Right atrium auricular region (tissue), 2 donors: ENCODE measurements at regions not wholly inside any gene's neighbourhood (a gene's known extent, or its start where the extent isn't known, plus 50 kb on each side); places are given as distances from the start of the nearest gene placed in this dataset.

Experiments used
- DNase-seq: peaks from one replicate; pipeline ENCODE4 v3.0.0-alpha.2; 2019; ENCODE audit warnings: low spot score
- H3K27ac ChIP-seq, 2 donors: fragments of 200-600 bp; sonication (generic); 1 replicate in 1 of 2; 2 replicates in 1 of 2; pipeline ENCODE4 v1.5.1; 2016 to 2019
- H3K27me3 ChIP-seq, 2 donors: fragments of 200-600 bp; sonication (generic); one replicate each; pipeline versions ENCODE4 v1.5.1 to v1.6.0; 2017 to 2019
- H3K36me3 ChIP-seq: fragments of 200-600 bp; sonication (generic); one replicate; pipeline ENCODE4 v1.5.1; 2016
- H3K4me1 ChIP-seq, 2 donors: fragments of 200-600 bp; sonication (generic); one replicate each; pipeline versions ENCODE4 v1.5.1 to v1.6.0; 2017 to 2019
- H3K4me3 ChIP-seq, 2 donors: fragments of 200-600 bp; sonication (generic); 1 replicate in 1 of 2; 2 replicates in 1 of 2; pipeline ENCODE4 v1.5.1; 2017 to 2019; ENCODE audit warnings: mild to moderate bottlenecking in 1 of 2, moderate library complexity in 1 of 2
- H3K9me3 ChIP-seq, 2 donors: fragments of 200-600 bp; sonication (generic); one replicate each; pipeline ENCODE4 v1.5.1; 2019
- TF ChIP-seq, protein P1 (sequence below), 2 donors: fragments of 200-600 bp; sonication (generic); IDR thresholded peaks; one replicate each; pipeline ENCODE4 v1.5.1; 2019; ENCODE audit warnings: antibody characterized with exemption in 2 of 2

DNA sequence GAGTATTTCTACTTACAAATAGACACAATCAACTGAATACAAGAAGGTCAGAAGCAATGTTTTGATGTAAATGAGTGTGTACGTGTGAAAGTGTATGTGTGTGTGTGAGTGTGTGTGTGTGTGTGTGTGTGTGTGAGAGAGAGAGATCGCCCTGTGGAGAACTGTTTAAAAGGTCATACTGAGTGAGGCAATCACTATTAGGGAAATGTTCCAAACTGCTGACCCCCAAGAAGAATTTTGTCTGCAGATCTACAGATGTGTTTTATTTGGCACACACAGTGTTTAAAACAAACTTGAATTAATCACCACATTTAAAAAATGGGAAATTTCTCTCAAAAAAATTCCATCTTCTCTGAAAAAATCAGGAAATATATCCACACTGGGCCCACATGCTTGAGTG is 1069.1 kb downstream of the SLC6A15 start:
- H3K27me3 ChIP-seq = no peaks in the 10 kb centered on the region
- H3K4me3 ChIP-seq = no peak overlapping the region
- H3K36me3 ChIP-seq = no peaks in the 10 kb centered on the region
- no peak for DNase-seq
- no peaks in the 10 kb centered on the region for H3K9me3 ChIP-seq
- H3K27ac ChIP-seq = no peak overlapping the region
- TF ChIP-seq, protein P1, sequence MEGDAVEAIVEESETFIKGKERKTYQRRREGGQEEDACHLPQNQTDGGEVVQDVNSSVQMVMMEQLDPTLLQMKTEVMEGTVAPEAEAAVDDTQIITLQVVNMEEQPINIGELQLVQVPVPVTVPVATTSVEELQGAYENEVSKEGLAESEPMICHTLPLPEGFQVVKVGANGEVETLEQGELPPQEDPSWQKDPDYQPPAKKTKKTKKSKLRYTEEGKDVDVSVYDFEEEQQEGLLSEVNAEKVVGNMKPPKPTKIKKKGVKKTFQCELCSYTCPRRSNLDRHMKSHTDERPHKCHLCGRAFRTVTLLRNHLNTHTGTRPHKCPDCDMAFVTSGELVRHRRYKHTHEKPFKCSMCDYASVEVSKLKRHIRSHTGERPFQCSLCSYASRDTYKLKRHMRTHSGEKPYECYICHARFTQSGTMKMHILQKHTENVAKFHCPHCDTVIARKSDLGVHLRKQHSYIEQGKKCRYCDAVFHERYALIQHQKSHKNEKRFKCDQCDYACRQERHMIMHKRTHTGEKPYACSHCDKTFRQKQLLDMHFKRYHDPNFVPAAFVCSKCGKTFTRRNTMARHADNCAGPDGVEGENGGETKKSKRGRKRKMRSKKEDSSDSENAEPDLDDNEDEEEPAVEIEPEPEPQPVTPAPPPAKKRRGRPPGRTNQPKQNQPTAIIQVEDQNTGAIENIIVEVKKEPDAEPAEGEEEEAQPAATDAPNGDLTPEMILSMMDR (IDR thresholded peaks at IDR 0.05) = no peak
- H3K4me1 ChIP-seq = no peaks in the 10 kb centered on the region

DNA sequence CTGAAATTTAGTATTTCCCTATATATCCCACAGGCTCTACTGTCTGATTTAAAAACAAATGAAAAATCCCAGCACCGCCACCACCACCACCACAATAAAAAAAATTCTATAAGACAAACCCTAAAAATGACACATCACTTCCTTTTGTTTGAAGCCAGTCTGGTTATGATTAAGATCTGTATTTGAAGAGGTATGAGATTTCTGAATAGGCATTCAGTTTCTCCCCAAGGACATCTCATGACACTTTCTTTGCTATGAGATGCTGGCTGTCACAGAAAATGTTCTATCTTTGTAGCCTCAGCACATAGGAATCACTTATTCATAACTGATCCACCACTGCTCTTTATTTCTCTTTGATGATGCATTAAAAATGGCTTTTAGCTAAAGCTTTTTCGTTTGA is 1071.0 kb downstream of the SLC6A15 start:
- H3K4me1 ChIP-seq = no peaks in the 10 kb centered on the region
- H3K9me3 ChIP-seq = no peaks in the 10 kb centered on the region
- DNase-seq = no peak
- H3K27me3 ChIP-seq = no peaks in the 10 kb centered on the region
- no peaks in the 10 kb centered on the region for H3K36me3 ChIP-seq
- H3K4me3 ChIP-seq = no peak overlapping the region
- no peak overlapping the region for H3K27ac ChIP-seq
- TF ChIP-seq, protein P1 (IDR thresholded peaks at IDR 0.05) = no peak

DNA sequence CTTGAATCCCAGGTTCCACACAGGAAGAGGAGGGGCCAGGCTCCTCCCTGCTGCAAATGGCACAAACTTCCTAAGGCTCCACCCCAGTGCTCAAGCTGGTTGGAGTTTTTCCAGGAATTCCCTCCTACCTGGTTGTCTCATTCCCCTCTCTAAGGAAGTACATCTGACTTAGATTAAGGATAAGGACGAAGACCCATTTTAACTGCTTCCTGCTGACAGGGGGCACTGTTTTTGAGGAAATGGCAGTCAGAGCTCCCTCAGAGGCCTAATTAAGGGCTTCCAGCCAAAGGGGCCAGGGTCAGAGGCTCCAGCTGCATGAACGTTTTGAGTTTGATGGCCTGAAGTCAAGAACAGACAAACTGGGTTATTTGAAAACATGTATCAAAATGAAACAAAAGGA is 1084.7 kb downstream of the SLC6A15 start:
- Histone ChIP-seq H3K36me3 (no peaks in the 10 kb centered on the region), H3K4me3 (no peak overlapping the region), H3K27me3 (no peaks in the 10 kb centered on the region), H3K27ac (no peak overlapping the region), H3K4me1 (no peaks in the 10 kb centered on the region), H3K9me3 (no peaks in the 10 kb centered on the region)
- TF ChIP-seq, protein P1 (IDR thresholded peaks at IDR 0.05) = no peak
- DNase-seq = no peak

DNA sequence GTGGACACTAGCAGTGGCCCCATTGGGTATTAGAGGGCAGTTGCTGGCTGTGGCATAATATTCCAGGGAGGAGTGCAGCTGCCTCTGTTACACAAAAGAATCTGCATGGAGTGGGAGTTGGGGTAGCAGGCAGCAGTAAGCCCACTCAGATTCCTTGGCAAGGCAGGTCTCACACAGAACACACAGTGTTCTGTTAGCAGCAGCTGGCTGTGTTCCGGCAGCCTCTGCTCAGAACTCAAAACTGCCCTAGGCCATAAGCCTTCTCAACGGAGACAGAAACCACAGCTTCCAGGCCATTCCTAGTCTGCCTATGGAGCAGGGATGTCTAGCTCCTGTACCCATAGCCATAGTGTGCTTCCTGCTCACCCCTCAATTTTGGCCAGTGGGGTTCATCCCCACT is 1085.4 kb downstream of the SLC6A15 start:
- TF ChIP-seq, protein P1 (IDR thresholded peaks at IDR 0.05) = no peak

DNA sequence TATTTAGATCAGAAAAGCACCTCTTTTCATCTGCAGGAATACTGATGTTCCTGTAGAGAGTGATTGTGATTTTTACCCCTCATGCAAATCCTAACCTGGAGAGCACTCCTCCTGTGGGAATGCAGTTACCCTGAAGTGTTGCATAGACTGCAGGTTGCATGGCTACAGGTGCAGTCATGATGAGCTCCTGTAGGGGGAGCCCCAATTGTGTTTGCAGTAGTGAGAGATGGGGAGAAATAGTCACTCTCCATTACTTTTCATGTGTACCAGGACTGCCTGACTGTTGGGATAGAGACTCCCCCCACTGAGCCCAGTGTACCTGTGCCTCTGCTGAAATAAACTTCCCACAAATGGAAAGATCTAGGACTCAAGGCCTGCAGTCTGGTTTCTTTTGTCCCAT is 1086.5 kb downstream of the SLC6A15 start:
- Histone ChIP-seq H3K27me3 (no peaks in the 10 kb centered on the region), H3K27ac (no peak overlapping the region), H3K4me1 (no peaks in the 10 kb centered on the region), H3K4me3 (no peak overlapping the region), H3K9me3 (no peaks in the 10 kb centered on the region), H3K36me3 (no peaks in the 10 kb centered on the region)
- no peak for DNase-seq
- TF ChIP-seq, protein P1 (IDR thresholded peaks at IDR 0.05) = peak in 1 of 2 donors; percentile 42

More for the DNA sequence above, 1085.4 kb downstream of the SLC6A15 start:
- no peaks in the 10 kb centered on the region for H3K27me3 ChIP-seq
- no peaks in the 10 kb centered on the region for H3K36me3 ChIP-seq
- H3K27ac ChIP-seq = no peak overlapping the region
- no peak for DNase-seq
- no peaks in the 10 kb centered on the region for H3K9me3 ChIP-seq
- H3K4me3 ChIP-seq = no peak overlapping the region
- no peaks in the 10 kb centered on the region for H3K4me1 ChIP-seq

DNA sequence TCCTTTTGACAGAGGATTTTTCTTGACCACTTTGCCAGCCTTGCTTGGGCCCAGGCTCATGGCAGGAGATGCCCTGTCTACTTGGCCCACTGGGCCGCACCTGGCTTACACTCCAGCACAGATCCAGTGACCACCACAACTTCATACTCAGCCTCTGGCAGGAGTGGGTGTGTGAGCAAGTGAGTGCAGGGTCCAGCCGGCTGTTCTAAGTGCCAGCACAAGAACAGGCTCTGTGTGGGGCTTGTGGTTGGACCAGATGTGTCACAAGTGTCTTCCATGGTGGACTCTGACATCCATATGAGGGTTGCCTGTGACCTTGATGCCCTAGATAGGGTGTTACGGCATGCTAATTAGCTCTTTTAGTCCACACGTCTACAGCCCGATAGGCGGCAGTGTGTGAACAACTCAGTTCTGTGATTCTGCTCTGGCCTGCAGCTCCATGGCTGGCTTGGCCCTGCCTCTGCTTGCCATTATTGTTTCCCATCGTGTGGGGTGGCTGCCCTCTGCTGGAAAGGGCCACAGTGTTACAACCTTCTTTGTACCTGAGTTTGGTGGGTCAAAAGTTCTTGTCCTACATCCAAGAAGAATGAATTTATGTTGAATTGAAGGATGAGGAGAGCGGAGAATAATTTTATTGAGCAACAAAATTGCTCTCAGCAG is 1089.1 kb downstream of the SLC6A15 start:
- Histone ChIP-seq H3K27ac (no peak overlapping the region), H3K27me3 (no peaks in the 10 kb centered on the region), H3K4me3 (no peak overlapping the region), H3K36me3 (no peaks in the 10 kb centered on the region), H3K4me1 (no peaks in the 10 kb centered on the region), H3K9me3 (no peaks in the 10 kb centered on the region)
- TF ChIP-seq, protein P1 (IDR thresholded peaks at IDR 0.05) = peak in 1 of 2 donors; percentile 14
- no peak for DNase-seq
